Naive thymus-derived CD4-positive, alpha-beta T cell (primary cell): ENCODE measurements at regions not wholly inside any gene's neighbourhood (a gene's known extent, or its start where the extent isn't known, plus 50 kb on each side); places are given as distances from the start of the nearest gene placed in this dataset.

Experiments
- ATAC-seq: fragments of 150-1000 bp; cut with Tn5 transposase; 2 replicates; pipeline ENCODE4 v1.10.0; 2021; ENCODE audit warnings: mild to moderate bottlenecking, moderate library complexity
- CTCF ChIA-PET: fragments of 350-600 bp; sonication (Branson Sonifier 250); formaldehyde crosslinking; loops from one replicate; lab custom pipeline; 2021; ENCODE audit warnings: antibody characterized with exemption; lab: Charles Lee
- POLR2A ChIA-PET: fragments of 350-600 bp; sonication (Branson Sonifier 250); formaldehyde crosslinking; loops from one replicate; lab custom pipeline; 2021; ENCODE audit warnings: antibody characterized with exemption, inconsistent platforms; lab: Charles Lee
- DNase-seq, 9 donors: peaks; one replicate each; pipeline versions ENCODE4 v3.0.0 to v3.0.0-alpha.2; 2020 to 2022; ENCODE audit warnings: mixed read lengths in 1 of 9
- H3K27ac ChIP-seq: one replicate; pipeline ENCODE4 v1.7.0; 2013; ENCODE audit warnings: mild to moderate bottlenecking, low read depth, low read length, moderate library complexity
- H3K27me3 ChIP-seq, 2 donors: one replicate each; pipeline ENCODE4 v1.7.0; 2013; ENCODE audit warnings: low read length in 2 of 2, mild to moderate bottlenecking in 2 of 2, moderate library complexity in 2 of 2; ENCODE audit not compliant: control insufficient read depth in 2 of 2, insufficient read depth in 2 of 2
- H3K36me3 ChIP-seq, 3 experiments: 1 replicate in 2 of 3; 2 replicates in 1 of 3; pipeline ENCODE4 v1.7.0; 2013; ENCODE audit warnings: low read length in 3 of 3, mild to moderate bottlenecking in 3 of 3, moderate library complexity in 1 of 3; ENCODE audit not compliant: insufficient read depth in 3 of 3, control insufficient read depth in 2 of 3
- H3K4me1 ChIP-seq, 2 donors: one replicate each; pipeline ENCODE4 v1.7.0; 2013; ENCODE audit warnings: low read length in 2 of 2, mild to moderate bottlenecking in 2 of 2, moderate library complexity in 1 of 2; ENCODE audit not compliant: control insufficient read depth in 2 of 2, insufficient read depth in 2 of 2
- H3K4me3 ChIP-seq: 2 replicates; pipeline ENCODE4 v1.7.0; 2013; ENCODE audit warnings: mild to moderate bottlenecking, low read length
- H3K9me3 ChIP-seq, 3 experiments: 1 replicate in 2 of 3; 2 replicates in 1 of 3; pipeline ENCODE4 v1.7.0; 2013; ENCODE audit warnings: low read length in 3 of 3; ENCODE audit not compliant: control insufficient read depth in 2 of 3
- H3K27ac Mint-ChIP-seq, 9 donors: one replicate each; pipeline ENCODE4 v1.8.0; 2020 to 2022; ENCODE audit warnings: mixed read lengths in 9 of 9, mild to moderate bottlenecking in 8 of 9, moderate library complexity in 5 of 9, inconsistent platforms in 2 of 9
- H3K27me3 Mint-ChIP-seq, 5 donors: one replicate each; pipeline ENCODE4 v1.8.0; 2021 to 2022; ENCODE audit warnings: mixed read lengths in 5 of 5, mild to moderate bottlenecking in 1 of 5
- H3K36me3 Mint-ChIP-seq, 5 donors: one replicate each; pipeline ENCODE4 v1.8.0; 2020 to 2022; ENCODE audit warnings: mixed read lengths in 5 of 5, mild to moderate bottlenecking in 3 of 5, inconsistent platforms in 1 of 5
- H3K4me1 Mint-ChIP-seq, 7 donors: one replicate each; pipeline ENCODE4 v1.8.0; 2020 to 2022; ENCODE audit warnings: mixed read lengths in 7 of 7, mild to moderate bottlenecking in 3 of 7, inconsistent platforms in 1 of 7
- H3K4me3 Mint-ChIP-seq, 10 donors: one replicate each; pipeline ENCODE4 v1.8.0; 2020 to 2022; ENCODE audit warnings: mild to moderate bottlenecking in 10 of 10, mixed read lengths in 10 of 10, moderate library complexity in 6 of 10, inconsistent platforms in 2 of 10
- H3K9me3 Mint-ChIP-seq, 11 donors: one replicate each; pipeline ENCODE4 v1.8.0; 2020 to 2022; ENCODE audit warnings: mixed read lengths in 11 of 11, mild to moderate bottlenecking in 4 of 11, inconsistent platforms in 1 of 11, moderate library complexity in 1 of 11
- intact Hi-C, 2 donors: fragments of 100-400 bp; cut with micrococcal nuclease; formaldehyde crosslinking; loops; one replicate each; pipeline ENCODE4 v1.15.1; 2023

DNA sequence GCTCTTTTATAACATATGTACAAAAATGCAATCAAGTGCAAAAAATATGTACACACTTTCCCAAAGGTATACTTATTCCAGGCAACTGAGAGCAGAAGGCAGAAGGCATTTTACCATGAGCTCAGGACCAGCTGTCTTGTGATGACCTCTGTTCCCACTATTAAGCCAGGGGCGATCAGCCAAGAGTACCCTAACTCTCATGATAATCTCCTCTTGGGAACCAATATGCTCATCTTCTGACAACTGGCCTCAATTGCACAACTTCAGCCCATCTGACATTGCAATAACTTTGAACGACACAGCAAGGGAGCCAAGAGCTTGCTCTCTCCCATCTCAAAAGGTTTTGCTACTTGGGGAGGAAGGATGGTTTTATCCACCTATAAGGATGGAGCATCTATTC, 471.9 kb downstream of the HS3ST3B1 start:
- Mint-ChIP-seq H3K4me3 (no peak overlapping the region), H3K4me1 (peaks cover 0 to 4% (median 0%) of the 10 kb centered on the region in 7 donors), H3K27ac (no peak overlapping the region), H3K9me3 (peaks cover 0 to 33% (median 9%) of the 10 kb centered on the region in 11 donors), H3K27me3 (peaks cover 0 to 22% (median 18%) of the 10 kb centered on the region in 5 donors), H3K36me3 (peaks cover 0 to 3% (median 0%) of the 10 kb centered on the region in 5 donors)
- DNase-seq (no peak), ATAC-seq (no peak)
- intact Hi-C loops = no loop called here
- POLR2A ChIA-PET = no interaction called here
- Histone ChIP-seq H3K27me3 (no peaks in the 10 kb centered on the region), H3K9me3 (peaks cover 0 to 6% (median 0%) of the 10 kb centered on the region in 3 experiments), H3K4me1 (no peaks in the 10 kb centered on the region), H3K36me3 (no peaks in the 10 kb centered on the region), H3K4me3 (no peak overlapping the region), H3K27ac (no peak overlapping the region)
- CTCF ChIA-PET = interaction anchor here (0.6 kb wide), 1 partner anchor 10 kb away, joined by 6 read pairs; no protein-coding TSS in a partner anchor

GRCh38 chr17:14771543-14771942, 470.7 kb downstream of the HS3ST3B1 start:
- Histone ChIP-seq H3K36me3 (no peaks in the 10 kb centered on the region), H3K27me3 (no peaks in the 10 kb centered on the region), H3K27ac (no peak overlapping the region), H3K4me3 (no peak overlapping the region), H3K4me1 (no peaks in the 10 kb centered on the region), H3K9me3 (peaks cover 0 to 6% (median 0%) of the 10 kb centered on the region in 3 experiments)
- Mint-ChIP-seq H3K36me3 (peaks cover 0 to 3% (median 0%) of the 10 kb centered on the region in 5 donors), H3K27ac (no peak overlapping the region), H3K9me3 (peaks cover 0 to 38% (median 9%) of the 10 kb centered on the region in 11 donors), H3K4me3 (no peak overlapping the region), H3K27me3 (peaks cover 0 to 22% (median 14%) of the 10 kb centered on the region in 5 donors), H3K4me1 (peaks cover 0 to 4% (median 0%) of the 10 kb centered on the region in 7 donors)
- ChIA-PET POLR2A (no interaction called here), CTCF (no interaction called here)
- no peak for ATAC-seq
- intact Hi-C loops = no loop called here
- DNase-seq = no peak

DNA sequence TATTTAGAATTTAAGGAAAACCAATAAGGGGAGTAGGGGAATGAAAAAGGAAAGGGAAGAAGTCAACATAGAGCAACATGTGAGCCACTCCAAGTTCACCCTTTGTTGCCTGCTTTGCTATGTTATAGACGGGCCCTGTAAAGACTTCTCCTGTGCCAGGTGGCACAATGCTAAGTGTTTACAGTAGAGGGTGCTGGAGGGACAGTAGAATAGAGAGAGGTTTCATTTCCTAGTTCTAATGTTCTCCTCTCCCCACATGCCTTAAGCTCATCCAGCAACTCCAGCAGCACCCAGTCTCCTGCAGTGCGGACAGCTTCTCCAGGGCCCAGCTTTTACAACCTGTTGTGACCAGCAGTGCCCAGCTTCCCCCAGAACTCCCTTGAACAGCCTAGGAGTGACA, 468.0 kb downstream of the HS3ST3B1 start:
- Histone ChIP-seq H3K27me3 (no peaks in the 10 kb centered on the region), H3K4me1 (no peaks in the 10 kb centered on the region), H3K36me3 (no peaks in the 10 kb centered on the region), H3K4me3 (no peak overlapping the region), H3K9me3 (peaks cover 0 to 6% (median 0%) of the 10 kb centered on the region in 3 experiments), H3K27ac (no peak overlapping the region)
- POLR2A ChIA-PET = no interaction called here
- peaks cover 0 to 4% (median 0%) of the 10 kb centered on the region in 7 donors for H3K4me1 Mint-ChIP-seq
- CTCF ChIA-PET = no interaction called here
- ATAC-seq = no peak
- peaks cover 0 to 3% (median 0%) of the 10 kb centered on the region in 5 donors for H3K36me3 Mint-ChIP-seq
- H3K9me3 Mint-ChIP-seq = peaks cover 0 to 33% (median 6%) of the 10 kb centered on the region in 11 donors
- H3K4me3 Mint-ChIP-seq = no peak overlapping the region
- H3K27me3 Mint-ChIP-seq = peaks cover 0 to 8% (median 5%) of the 10 kb centered on the region in 5 donors
- intact Hi-C loops = no loop called here
- H3K27ac Mint-ChIP-seq = no peak overlapping the region
- no peak for DNase-seq

GRCh38 chr17:14762736-14763479, 462.0 kb downstream of the HS3ST3B1 start:
- intact Hi-C loops = no loop called here
- DNase-seq (no peak), ATAC-seq (no peak)
- no peak overlapping the region for H3K4me3 Mint-ChIP-seq
- ChIA-PET CTCF (interaction anchor here (0.8 kb wide), 1 partner anchor 10 kb away, joined by 6 read pairs; no protein-coding TSS in a partner anchor), POLR2A (no interaction called here)
- H3K27me3 Mint-ChIP-seq = peaks cover 0 to 4% (median 0%) of the 10 kb centered on the region in 5 donors
- Histone ChIP-seq H3K36me3 (no peaks in the 10 kb centered on the region), H3K4me3 (no peak overlapping the region), H3K27ac (no peak overlapping the region), H3K27me3 (no peaks in the 10 kb centered on the region), H3K4me1 (no peaks in the 10 kb centered on the region), H3K9me3 (no peaks in the 10 kb centered on the region)
- no peak overlapping the region for H3K27ac Mint-ChIP-seq
- H3K4me1 Mint-ChIP-seq = no peaks in the 10 kb centered on the region
- peaks cover 0 to 4% (median 0%) of the 10 kb centered on the region in 11 donors for H3K9me3 Mint-ChIP-seq
- no peaks in the 10 kb centered on the region for H3K36me3 Mint-ChIP-seq

DNA sequence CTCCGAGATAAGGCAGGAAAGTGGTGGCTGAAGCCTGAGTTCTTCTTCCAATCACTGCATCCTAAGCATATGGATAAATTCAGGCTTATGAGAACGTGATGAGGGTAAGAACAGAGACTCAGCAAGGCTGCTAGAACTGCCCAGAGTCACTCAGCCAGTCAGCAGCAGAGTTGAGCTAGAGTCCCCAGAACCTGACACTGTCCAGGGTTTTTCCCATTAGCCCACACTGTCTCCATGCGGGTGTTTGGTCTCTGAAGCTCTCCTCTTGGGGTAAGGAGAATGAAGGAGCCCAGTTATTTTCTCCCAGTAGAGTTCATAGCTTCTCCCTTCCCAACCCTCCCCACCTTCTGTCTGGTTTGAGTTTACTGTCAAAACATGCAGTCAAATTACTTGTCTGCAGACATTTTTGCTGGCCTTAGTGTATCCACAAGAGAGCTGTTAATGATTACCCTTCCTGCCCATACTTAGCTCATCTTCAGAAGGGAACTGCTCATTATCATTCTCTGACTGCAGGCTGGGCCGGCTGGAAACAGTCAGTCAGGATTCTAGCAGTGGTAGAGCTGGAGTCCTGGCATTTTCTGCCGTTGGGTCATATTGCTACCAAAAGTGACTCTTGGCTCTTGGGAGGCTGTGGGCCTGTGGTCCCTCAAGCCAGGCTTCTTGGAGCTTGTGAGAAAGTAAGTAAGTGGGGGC, 460.0 kb downstream of the HS3ST3B1 start:
- H3K4me3 ChIP-seq = no peak overlapping the region
- H3K36me3 ChIP-seq = no peaks in the 10 kb centered on the region
- H3K9me3 ChIP-seq = no peaks in the 10 kb centered on the region
- intact Hi-C loops = no loop called here
- POLR2A ChIA-PET = no interaction called here
- peaks cover 0 to 2% (median 0%) of the 10 kb centered on the region in 7 donors for H3K4me1 Mint-ChIP-seq
- peaks cover 0 to 20% (median 4%) of the 10 kb centered on the region in 5 donors for H3K27me3 Mint-ChIP-seq
- H3K27ac Mint-ChIP-seq = no peak overlapping the region
- peaks cover 0 to 3% (median 0%) of the 10 kb centered on the region in 11 donors for H3K9me3 Mint-ChIP-seq
- ATAC-seq (no peak), DNase-seq (no peak)
- H3K4me3 Mint-ChIP-seq = no peak overlapping the region
- no peaks in the 10 kb centered on the region for H3K27me3 ChIP-seq
- no peaks in the 10 kb centered on the region for H3K36me3 Mint-ChIP-seq
- no peak overlapping the region for H3K27ac ChIP-seq
- no peaks in the 10 kb centered on the region for H3K4me1 ChIP-seq
- CTCF ChIA-PET = no interaction called here

GRCh38 chr17:14760212-14760611, 459.3 kb downstream of the HS3ST3B1 start:
- ATAC-seq (no peak), DNase-seq (no peak)
- Histone ChIP-seq H3K36me3 (no peaks in the 10 kb centered on the region), H3K27ac (no peak overlapping the region), H3K9me3 (no peaks in the 10 kb centered on the region), H3K4me1 (no peaks in the 10 kb centered on the region), H3K4me3 (no peak overlapping the region), H3K27me3 (no peaks in the 10 kb centered on the region)
- peaks cover 0 to 20% (median 4%) of the 10 kb centered on the region in 5 donors for H3K27me3 Mint-ChIP-seq
- no peak overlapping the region for H3K4me3 Mint-ChIP-seq
- CTCF ChIA-PET = no interaction called here
- H3K9me3 Mint-ChIP-seq = peaks cover 0 to 3% (median 0%) of the 10 kb centered on the region in 11 donors
- POLR2A ChIA-PET = interaction anchor here (0.6 kb wide), 1 partner anchor 8 kb away, joined by 3 read pairs; no protein-coding TSS in a partner anchor
- H3K36me3 Mint-ChIP-seq = no peaks in the 10 kb centered on the region
- intact Hi-C loops = no loop called here
- H3K4me1 Mint-ChIP-seq = peaks cover 0 to 2% (median 0%) of the 10 kb centered on the region in 7 donors
- H3K27ac Mint-ChIP-seq = peak overlapping the region in 1 of 9 donors; percentile 13
